Tibial nerve (tissue), 4 donors: ENCODE measurements at regions not wholly inside any gene's neighbourhood (a gene's known extent, or its start where the extent isn't known, plus 50 kb on each side); places are given as distances from the start of the nearest gene placed in this dataset.

Source experiments
- CTCF ChIP-seq, 5 experiments: fragments of 200-600 bp in 3 of 5; fragments of 450-650 bp in 2 of 5; sonication (generic) in 3 of 5; IDR thresholded peaks; one replicate each; pipeline ENCODE4 v1.5.1; 2016 to 2019; ENCODE audit warnings: antibody characterized with exemption in 5 of 5, mild to moderate bottlenecking in 3 of 5, moderate library complexity in 2 of 5
- EP300 ChIP-seq, 2 donors: sonication (generic); formaldehyde crosslinking; IDR thresholded peaks; one replicate each; pipeline ENCODE4 v1.6.1; 2017; ENCODE audit warnings: antibody characterized with exemption in 2 of 2, mild to moderate bottlenecking in 1 of 2
- POLR2A ChIP-seq, 2 donors: fragments of 450-650 bp; IDR thresholded peaks; one replicate each; pipeline ENCODE4 v1.6.1; 2017; ENCODE audit warnings: antibody characterized with exemption in 2 of 2, mild to moderate bottlenecking in 2 of 2, moderate library complexity in 2 of 2

GRCh38 chr5:40306869-40307487 is 372.7 kb upstream of the PTGER4 start:
- TF ChIP-seq CTCF (IDR thresholded peaks at IDR 0.05) (no peak), POLR2A (IDR thresholded peaks at IDR 0.05) (no peak), EP300 (IDR thresholded peaks at IDR 0.05) (no peak)
